Mesothelial cell of epicardium (in vitro differentiated cells): ENCODE measurements at regions not wholly inside any gene's neighbourhood (a gene's known extent, or its start where the extent isn't known, plus 50 kb on each side); places are given as distances from the start of the nearest gene placed in this dataset.

Source experiments
- DNase-seq, 2 experiments: peaks; one replicate each; pipeline ENCODE4 v3.0.0; 2021; ENCODE audit warnings: low spot score in 2 of 2; ENCODE audit not compliant: unreplicated experiment in 2 of 2
- H3K27ac Mint-ChIP-seq: 2 replicates; pipeline ENCODE4 v1.8.0; 2021; ENCODE audit warnings: mixed read lengths
- H3K27me3 Mint-ChIP-seq: 2 replicates; pipeline ENCODE4 v1.8.0; 2021; ENCODE audit warnings: low read depth, mixed read lengths
- H3K36me3 Mint-ChIP-seq: 2 replicates; pipeline ENCODE4 v1.8.0; 2021; ENCODE audit warnings: mixed read lengths
- H3K4me1 Mint-ChIP-seq: 2 replicates; pipeline ENCODE4 v1.8.0; 2021; ENCODE audit warnings: mixed read lengths
- H3K4me3 Mint-ChIP-seq: 2 replicates; pipeline ENCODE4 v1.8.0; 2021; ENCODE audit warnings: mild to moderate bottlenecking, moderate library complexity, mixed read lengths
- H3K9me3 Mint-ChIP-seq: 2 replicates; pipeline ENCODE4 v1.8.0; 2021; ENCODE audit warnings: mixed read lengths
- CTCF ChIP-seq: fragments of 200-600 bp; sonication (generic); IDR thresholded peaks from one replicate; pipeline ENCODE4 v1.5.0; 2021; ENCODE audit warnings: antibody characterized with exemption; ENCODE audit not compliant: unreplicated experiment

GRCh38 chr10:91708174-91708861 lies 75.4 kb upstream of the PPP1R3C start:
- Mint-ChIP-seq H3K9me3 (peaks cover 4% of the 10 kb centered on the region), H3K36me3 (no peaks in the 10 kb centered on the region), H3K27ac (no peak overlapping the region), H3K27me3 (no peaks in the 10 kb centered on the region), H3K4me3 (no peak overlapping the region), H3K4me1 (no peaks in the 10 kb centered on the region)
- no peak for TF ChIP-seq CTCF
- no peak for DNase-seq

GRCh38 chr10:91707236-91707635 lies 74.4 kb upstream of the PPP1R3C start:
- no peaks in the 10 kb centered on the region for H3K9me3 Mint-ChIP-seq

GRCh38 chr10:91705948-91706670 lies 73.2 kb upstream of the PPP1R3C start:
- Mint-ChIP-seq H3K9me3 (no peaks in the 10 kb centered on the region), H3K27me3 (peaks cover 2% of the 10 kb centered on the region), H3K27ac (no peak overlapping the region), H3K4me1 (no peaks in the 10 kb centered on the region), H3K4me3 (no peak overlapping the region), H3K36me3 (no peaks in the 10 kb centered on the region)
- TF ChIP-seq CTCF: no peak
- DNase-seq: no peak

More at GRCh38 chr10:91707236-91707635, 74.4 kb upstream of the PPP1R3C start:
- no peak for TF ChIP-seq CTCF
- H3K4me1 Mint-ChIP-seq: no peaks in the 10 kb centered on the region
- H3K4me3 Mint-ChIP-seq: no peak overlapping the region
- no peaks in the 10 kb centered on the region for H3K36me3 Mint-ChIP-seq
- no peaks in the 10 kb centered on the region for H3K27me3 Mint-ChIP-seq
- H3K27ac Mint-ChIP-seq: no peak overlapping the region
- no peak for DNase-seq

- no peaks in the 10 kb centered on the region for H3K9me3 Mint-ChIP-seq
- H3K4me1 Mint-ChIP-seq: no peaks in the 10 kb centered on the region
- no peak overlapping the region for H3K27ac Mint-ChIP-seq
- H3K36me3 Mint-ChIP-seq: no peaks in the 10 kb centered on the region
- no peak for TF ChIP-seq CTCF
- DNase-seq: no peak
- no peak overlapping the region for H3K4me3 Mint-ChIP-seq
- H3K27me3 Mint-ChIP-seq: peaks cover 8% of the 10 kb centered on the region
Measured at GRCh38 chr10:91702620-91703019, 69.7 kb upstream of the PPP1R3C start.

GRCh38 chr10:91700788-91701444 lies 68.0 kb upstream of the PPP1R3C start:
- no peak for TF ChIP-seq CTCF
- no peak for DNase-seq
- Mint-ChIP-seq H3K36me3 (no peaks in the 10 kb centered on the region), H3K27ac (no peak overlapping the region), H3K4me1 (no peaks in the 10 kb centered on the region), H3K4me3 (no peak overlapping the region), H3K9me3 (no peaks in the 10 kb centered on the region), H3K27me3 (peaks cover 8% of the 10 kb centered on the region)
